Type B pancreatic cell (in vitro differentiated cells): ENCODE measurements at regions not wholly inside any gene's neighbourhood (a gene's known extent, or its start where the extent isn't known, plus 50 kb on each side); places are given as distances from the start of the nearest gene placed in this dataset.
"Not testable (repeated sequence)": the region's sequence is repeated elsewhere in the genome, so short reads cannot be mapped to it uniquely, and the experiment has no call there.

Experiments
- DNase-seq: peaks from one replicate; pipeline ENCODE4 v3.0.0; 2021; ENCODE audit warnings: mixed read lengths; ENCODE audit not compliant: unreplicated experiment; ENCODE audit errors: extremely low spot score
- H3K27ac Mint-ChIP-seq: 2 replicates; pipeline ENCODE4 v1.8.0; 2021; ENCODE audit warnings: mild to moderate bottlenecking, mixed read lengths
- H3K27me3 Mint-ChIP-seq: 2 replicates; pipeline ENCODE4 v1.8.0; 2021; ENCODE audit warnings: mixed read lengths
- H3K36me3 Mint-ChIP-seq: 2 replicates; pipeline ENCODE4 v1.8.0; 2021; ENCODE audit warnings: mixed read lengths
- H3K4me1 Mint-ChIP-seq: one replicate; pipeline ENCODE4 v1.8.0; 2021; ENCODE audit warnings: mixed read lengths; ENCODE audit not compliant: unreplicated experiment
- H3K4me3 Mint-ChIP-seq: 2 replicates; pipeline ENCODE4 v1.8.0; 2021; ENCODE audit warnings: mild to moderate bottlenecking, mixed read lengths
- H3K9me3 Mint-ChIP-seq: 2 replicates; pipeline ENCODE4 v1.8.0; 2021; ENCODE audit warnings: mixed read lengths
- TF ChIP-seq, protein P1 (sequence below): fragments of 200-600 bp; sonication (generic); conservative IDR thresholded peaks from 2 replicates; pipeline ENCODE4 v1.5.0; 2021; ENCODE audit warnings: antibody characterized with exemption, mild to moderate bottlenecking

DNA sequence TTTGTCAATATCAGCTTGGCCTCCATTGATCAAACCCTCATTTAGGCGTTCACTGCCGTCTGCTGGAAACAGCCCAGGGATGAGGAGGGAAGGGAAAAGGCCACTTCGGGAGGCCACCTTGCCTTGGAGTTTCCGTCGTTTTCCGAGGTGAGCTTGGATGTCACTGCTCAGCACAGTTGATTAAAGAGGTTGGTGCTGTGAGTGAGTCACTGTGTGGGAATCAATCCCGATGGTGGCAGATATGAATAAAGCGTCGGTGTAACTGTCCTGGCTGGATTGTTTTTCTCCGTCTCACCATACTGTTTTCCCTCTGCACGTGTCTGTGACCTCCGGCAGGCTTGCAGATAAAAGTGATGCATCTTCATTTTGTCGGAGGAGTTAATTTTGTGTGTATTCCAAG, 148.1 kb downstream of the NPIPA7 start:
- H3K4me3 Mint-ChIP-seq, H3K27ac Mint-ChIP-seq, DNase-seq: not testable (repeated sequence)

DNA sequence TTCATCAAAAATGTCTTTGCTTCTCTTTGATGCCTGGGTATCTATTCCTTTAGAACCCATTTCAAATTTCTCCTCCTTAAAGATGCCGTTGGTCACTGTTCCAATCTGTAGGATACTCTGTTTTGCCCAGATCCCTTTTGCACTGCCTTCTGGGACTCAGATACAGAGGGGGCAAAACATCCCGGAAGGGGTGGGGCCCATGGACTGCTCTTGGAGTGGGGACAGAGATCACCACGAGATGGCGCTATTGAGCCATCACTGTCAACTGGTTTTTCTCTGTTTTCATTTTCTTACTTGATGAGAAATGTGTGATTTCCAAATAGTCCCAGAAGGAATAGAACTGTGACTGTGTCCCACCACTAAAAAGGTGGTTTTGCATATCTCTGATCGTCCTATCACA, 151.8 kb downstream of the NPIPA7 start:
- DNase-seq, H3K36me3 Mint-ChIP-seq, H3K27ac Mint-ChIP-seq, H3K4me1 Mint-ChIP-seq, H3K27me3 Mint-ChIP-seq, H3K9me3 Mint-ChIP-seq, H3K4me3 Mint-ChIP-seq: not testable (repeated sequence)
- TF ChIP-seq, protein P1, sequence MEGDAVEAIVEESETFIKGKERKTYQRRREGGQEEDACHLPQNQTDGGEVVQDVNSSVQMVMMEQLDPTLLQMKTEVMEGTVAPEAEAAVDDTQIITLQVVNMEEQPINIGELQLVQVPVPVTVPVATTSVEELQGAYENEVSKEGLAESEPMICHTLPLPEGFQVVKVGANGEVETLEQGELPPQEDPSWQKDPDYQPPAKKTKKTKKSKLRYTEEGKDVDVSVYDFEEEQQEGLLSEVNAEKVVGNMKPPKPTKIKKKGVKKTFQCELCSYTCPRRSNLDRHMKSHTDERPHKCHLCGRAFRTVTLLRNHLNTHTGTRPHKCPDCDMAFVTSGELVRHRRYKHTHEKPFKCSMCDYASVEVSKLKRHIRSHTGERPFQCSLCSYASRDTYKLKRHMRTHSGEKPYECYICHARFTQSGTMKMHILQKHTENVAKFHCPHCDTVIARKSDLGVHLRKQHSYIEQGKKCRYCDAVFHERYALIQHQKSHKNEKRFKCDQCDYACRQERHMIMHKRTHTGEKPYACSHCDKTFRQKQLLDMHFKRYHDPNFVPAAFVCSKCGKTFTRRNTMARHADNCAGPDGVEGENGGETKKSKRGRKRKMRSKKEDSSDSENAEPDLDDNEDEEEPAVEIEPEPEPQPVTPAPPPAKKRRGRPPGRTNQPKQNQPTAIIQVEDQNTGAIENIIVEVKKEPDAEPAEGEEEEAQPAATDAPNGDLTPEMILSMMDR: peak; percentile 33

More for the DNA sequence above, 148.1 kb downstream of the NPIPA7 start:
- not testable (repeated sequence) for H3K27me3 Mint-ChIP-seq, H3K4me1 Mint-ChIP-seq, H3K36me3 Mint-ChIP-seq, H3K9me3 Mint-ChIP-seq

DNA sequence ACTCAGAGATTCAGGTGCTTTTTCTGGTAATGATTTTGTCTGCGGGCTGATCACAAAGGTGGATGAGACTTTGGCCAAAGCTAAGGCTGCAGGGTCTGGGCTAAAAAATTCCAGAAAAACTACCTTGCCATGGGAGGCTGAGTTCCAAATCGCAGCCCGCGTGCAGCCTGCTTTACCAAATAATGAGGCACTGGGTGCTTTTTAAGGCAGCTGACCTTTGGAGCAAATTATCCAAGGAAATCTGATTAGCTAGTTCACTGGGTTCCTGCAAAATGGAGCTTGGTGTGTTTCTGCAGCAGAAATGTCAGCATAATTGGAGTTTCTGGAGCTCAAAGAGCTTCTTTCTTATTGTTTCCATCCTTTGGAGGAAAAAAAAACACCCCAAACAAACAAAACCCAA, 156.6 kb downstream of the NPIPA7 start:
- not testable (repeated sequence) for H3K9me3 Mint-ChIP-seq, H3K27ac Mint-ChIP-seq, H3K4me3 Mint-ChIP-seq, H3K36me3 Mint-ChIP-seq, H3K27me3 Mint-ChIP-seq, DNase-seq, H3K4me1 Mint-ChIP-seq

DNA sequence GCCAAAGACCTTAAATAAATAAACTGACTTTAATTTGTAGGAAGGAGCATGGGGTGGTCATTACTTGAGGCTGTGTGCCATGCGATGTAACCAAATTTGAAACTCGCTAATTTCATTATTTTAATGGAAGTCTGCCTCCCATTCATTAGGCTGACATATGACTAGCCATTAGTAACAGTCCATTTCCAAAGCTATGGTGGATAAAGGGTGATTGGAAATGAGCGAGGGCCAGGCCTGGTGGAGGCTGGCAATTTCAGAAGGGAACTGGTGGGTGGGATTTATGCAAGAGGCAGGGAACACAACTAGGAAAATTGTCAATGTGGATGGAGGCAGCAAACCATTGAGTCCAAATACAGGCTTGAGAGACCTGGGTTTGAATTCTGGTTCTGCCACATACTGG, 157.2 kb downstream of the NPIPA7 start:
- H3K4me1 Mint-ChIP-seq, H3K27me3 Mint-ChIP-seq, H3K27ac Mint-ChIP-seq, H3K4me3 Mint-ChIP-seq, DNase-seq, H3K9me3 Mint-ChIP-seq, H3K36me3 Mint-ChIP-seq: not testable (repeated sequence)

DNA sequence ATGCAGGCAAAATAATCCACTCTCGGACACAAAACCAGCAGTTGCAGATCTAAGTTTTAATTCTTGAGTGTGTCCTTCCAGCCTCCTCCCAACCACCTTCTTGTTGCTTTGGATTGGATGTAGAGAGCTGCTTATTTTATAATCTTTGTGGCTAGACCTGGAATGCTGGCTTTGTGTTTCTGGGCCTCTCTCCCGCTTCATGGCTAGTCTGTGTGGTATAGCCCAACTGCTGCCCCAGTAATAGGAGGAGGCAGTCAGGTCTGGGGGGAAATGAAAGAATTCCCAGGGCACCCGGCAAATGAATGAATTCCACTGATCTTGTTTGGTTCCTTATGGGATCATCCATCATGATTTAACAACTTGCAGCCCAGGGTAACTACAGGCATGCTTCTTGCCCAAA, 170.8 kb downstream of the NPIPA7 start:
- peak overlapping the region; percentile 29 for H3K27ac Mint-ChIP-seq
- H3K4me1 Mint-ChIP-seq, H3K36me3 Mint-ChIP-seq, DNase-seq, H3K4me3 Mint-ChIP-seq, H3K9me3 Mint-ChIP-seq, H3K27me3 Mint-ChIP-seq: not testable (repeated sequence)

DNA sequence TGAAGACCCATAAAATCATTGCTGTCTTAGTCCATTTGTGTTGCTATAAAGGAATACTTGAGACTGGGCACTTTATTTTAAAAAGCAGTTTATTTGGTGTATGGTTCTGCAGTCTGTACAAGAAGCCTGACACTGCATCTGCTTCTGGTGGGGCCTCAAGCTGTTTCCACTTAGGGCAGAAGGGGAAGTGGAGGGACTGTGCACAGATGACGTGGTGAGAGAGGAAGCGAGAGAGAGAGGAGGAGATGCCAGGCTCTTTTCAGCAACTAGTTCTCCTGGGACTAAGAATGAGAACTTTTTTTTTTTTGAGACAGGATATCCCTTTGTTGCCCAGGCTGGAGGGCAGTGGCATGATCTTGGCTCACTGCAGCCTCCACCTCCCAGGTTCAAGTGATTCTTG, 171.9 kb downstream of the NPIPA7 start:
- not testable (repeated sequence) for H3K9me3 Mint-ChIP-seq, H3K27ac Mint-ChIP-seq, H3K36me3 Mint-ChIP-seq, DNase-seq, H3K27me3 Mint-ChIP-seq, H3K4me3 Mint-ChIP-seq, H3K4me1 Mint-ChIP-seq

DNA sequence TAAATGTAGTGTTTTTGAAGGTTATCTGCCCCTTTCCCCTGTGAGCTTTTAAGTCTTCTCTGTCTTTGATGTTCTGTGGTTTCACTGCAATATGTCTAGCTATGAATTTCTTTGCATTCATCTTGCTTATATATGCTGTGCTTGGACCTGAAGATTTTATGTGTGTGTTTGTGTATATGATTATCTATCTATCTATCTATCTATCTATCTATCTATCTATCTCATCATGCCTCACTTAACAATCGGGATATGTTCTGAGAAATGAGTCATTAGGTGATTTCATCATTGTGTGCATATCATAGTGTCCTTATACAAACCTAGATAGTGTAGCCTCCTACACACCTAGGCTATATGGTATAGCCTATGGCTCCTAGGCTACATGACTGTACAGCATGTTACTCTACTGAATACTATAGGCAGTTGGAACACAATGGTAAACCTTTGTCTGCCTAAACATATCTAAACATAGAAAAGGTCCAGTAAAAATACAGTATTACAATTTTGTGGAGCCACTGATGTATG, 173.9 kb downstream of the NPIPA7 start:
- not testable (repeated sequence) for H3K27ac Mint-ChIP-seq, H3K4me1 Mint-ChIP-seq, H3K4me3 Mint-ChIP-seq, DNase-seq, H3K36me3 Mint-ChIP-seq, H3K9me3 Mint-ChIP-seq, H3K27me3 Mint-ChIP-seq

DNA sequence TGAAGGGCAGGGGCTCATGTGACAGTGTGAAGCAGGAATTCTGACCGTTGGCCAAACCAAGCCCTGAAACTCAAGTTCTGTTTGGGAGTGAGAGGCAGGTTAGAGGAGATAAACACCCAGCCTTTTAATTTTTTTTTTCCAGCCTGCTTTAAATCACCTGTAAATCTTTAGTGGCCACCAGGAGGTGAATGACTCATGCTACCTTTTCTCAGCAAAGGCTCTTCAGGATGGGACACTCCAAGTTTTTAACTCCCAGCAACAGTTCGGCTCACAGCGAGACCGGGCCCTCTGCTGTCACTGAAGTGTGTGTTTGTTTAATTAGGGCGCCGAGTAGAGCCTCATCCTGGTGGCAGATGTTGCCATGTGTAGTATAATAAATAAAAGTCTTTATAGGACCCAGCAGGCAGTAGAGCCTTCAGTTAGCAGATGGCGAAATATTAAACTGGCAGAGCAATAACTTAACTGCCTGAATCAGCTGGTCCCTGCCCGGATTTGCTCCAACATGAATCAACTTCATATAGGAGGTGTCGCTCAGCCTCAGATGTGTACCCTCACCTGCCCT, 180.3 kb downstream of the NPIPA7 start:
- H3K4me1 Mint-ChIP-seq, H3K36me3 Mint-ChIP-seq, DNase-seq, H3K9me3 Mint-ChIP-seq, H3K27ac Mint-ChIP-seq, H3K27me3 Mint-ChIP-seq, H3K4me3 Mint-ChIP-seq: not testable (repeated sequence)

DNA sequence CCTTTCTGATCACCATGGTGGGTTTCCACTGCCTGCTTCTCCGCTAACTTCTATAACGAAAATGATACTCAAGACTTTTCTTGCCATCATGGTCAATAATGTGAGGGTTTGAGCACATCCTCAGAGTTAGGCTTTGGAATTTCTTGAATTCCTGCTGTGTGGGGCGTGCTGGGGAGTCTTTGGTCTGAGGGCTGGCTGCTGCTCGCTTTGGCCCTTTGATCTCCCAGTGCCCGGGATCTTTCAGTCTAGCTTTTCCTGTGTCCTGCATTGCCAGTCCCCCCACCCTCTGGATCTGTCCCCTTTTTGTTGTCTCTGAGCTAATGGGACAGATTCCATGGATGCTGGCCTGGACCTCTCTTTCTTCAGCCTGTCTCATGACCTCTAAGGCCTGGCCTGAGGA, 182.6 kb downstream of the NPIPA7 start:
- H3K36me3 Mint-ChIP-seq, DNase-seq, H3K4me1 Mint-ChIP-seq: not testable (repeated sequence)

DNA sequence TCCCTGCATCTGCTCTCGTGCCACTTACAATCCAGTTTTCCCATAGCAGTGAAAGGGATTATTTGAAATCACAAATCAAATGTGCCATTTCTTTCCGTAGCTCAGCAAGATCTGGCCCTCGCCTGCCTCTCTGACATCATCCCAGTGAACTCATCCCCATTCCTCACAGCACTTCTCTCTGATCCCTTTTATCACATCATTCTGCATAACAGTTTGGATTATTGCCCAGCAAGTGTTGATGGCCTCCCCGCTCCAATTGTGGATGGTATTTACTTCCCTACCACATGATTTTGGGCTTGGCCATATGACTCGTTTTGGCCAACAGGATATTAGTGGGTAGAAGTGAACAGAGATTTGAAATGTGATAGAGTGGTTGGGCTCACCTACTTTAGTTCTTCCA, 185.0 kb downstream of the NPIPA7 start:
- DNase-seq, H3K9me3 Mint-ChIP-seq, H3K27me3 Mint-ChIP-seq, H3K4me1 Mint-ChIP-seq, H3K27ac Mint-ChIP-seq, H3K36me3 Mint-ChIP-seq, H3K4me3 Mint-ChIP-seq: not testable (repeated sequence)

More for the DNA sequence above, 182.6 kb downstream of the NPIPA7 start:
- H3K4me3 Mint-ChIP-seq, H3K9me3 Mint-ChIP-seq, H3K27me3 Mint-ChIP-seq, H3K27ac Mint-ChIP-seq: not testable (repeated sequence)

DNA sequence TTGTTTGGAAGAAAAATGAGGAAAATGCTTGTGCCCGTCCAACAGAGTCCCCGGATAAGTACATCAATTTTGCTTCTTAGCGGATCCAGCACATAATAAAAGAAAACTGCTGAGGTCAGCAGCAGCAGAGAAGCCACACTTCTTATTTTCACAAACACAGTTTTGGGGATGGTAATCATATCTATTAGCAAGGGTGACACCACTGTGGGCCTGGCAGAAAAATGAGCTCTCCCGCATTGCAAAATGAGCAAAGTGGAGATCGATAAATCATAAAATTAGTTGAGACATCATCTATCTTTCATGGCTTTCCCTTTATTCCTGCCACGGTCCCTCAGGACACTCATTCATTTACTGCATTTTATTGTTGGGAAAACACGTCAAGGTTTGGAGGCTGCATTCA, 186.4 kb downstream of the NPIPA7 start:
- not testable (repeated sequence) for H3K9me3 Mint-ChIP-seq, H3K27ac Mint-ChIP-seq, DNase-seq

DNA sequence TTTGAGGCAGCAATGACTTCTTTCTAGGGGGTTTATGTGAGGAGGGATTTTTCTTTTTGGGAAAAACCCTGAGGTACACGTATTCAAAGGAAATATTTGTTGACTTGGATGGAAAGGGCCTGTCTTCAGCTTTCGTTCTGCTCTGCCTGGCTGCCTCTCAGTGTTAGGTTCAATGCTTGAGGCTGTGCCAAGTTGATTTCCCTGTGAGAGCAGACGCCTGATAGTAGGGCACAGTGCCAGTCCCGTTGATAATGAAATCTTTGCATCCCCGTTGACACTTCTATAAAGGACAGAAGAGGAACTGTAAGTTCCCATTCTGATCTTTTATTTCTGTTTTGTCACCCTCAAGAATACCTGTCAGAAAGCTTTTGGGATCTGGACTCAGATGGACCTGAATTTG, 191.1 kb downstream of the NPIPA7 start:
- not testable (repeated sequence) for DNase-seq, H3K4me3 Mint-ChIP-seq, H3K27ac Mint-ChIP-seq, H3K4me1 Mint-ChIP-seq, H3K36me3 Mint-ChIP-seq, H3K27me3 Mint-ChIP-seq, H3K9me3 Mint-ChIP-seq

More for the DNA sequence above, 186.4 kb downstream of the NPIPA7 start:
- H3K4me1 Mint-ChIP-seq, H3K36me3 Mint-ChIP-seq, H3K4me3 Mint-ChIP-seq, H3K27me3 Mint-ChIP-seq: not testable (repeated sequence)

DNA sequence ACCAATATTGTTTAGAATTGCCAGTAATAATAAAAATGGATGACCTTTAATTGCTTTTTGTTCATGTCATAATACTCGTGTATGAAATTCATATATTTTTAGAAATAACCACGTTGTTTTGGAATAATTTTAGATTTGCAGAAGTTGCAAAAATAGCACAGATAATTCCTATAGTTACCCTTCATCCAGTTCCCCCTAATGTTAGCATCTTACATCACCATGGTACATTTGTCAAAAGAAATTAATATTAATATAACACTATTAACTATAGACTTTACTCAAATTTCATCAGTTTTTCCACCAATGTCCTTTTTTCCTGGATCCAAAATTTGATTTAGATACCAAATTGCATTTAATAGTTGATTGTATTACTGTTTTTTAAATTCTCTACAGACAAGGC, 191.9 kb downstream of the NPIPA7 start:
- not testable (repeated sequence) for H3K36me3 Mint-ChIP-seq, H3K27ac Mint-ChIP-seq, DNase-seq, H3K4me3 Mint-ChIP-seq, H3K9me3 Mint-ChIP-seq, H3K27me3 Mint-ChIP-seq, H3K4me1 Mint-ChIP-seq
